ENCODE measurements at regions not wholly inside any gene's neighbourhood (a gene's known extent, or its start where the extent isn't known, plus 50 kb on each side); places are given as distances from the start of the nearest gene placed in this dataset.

DNA sequence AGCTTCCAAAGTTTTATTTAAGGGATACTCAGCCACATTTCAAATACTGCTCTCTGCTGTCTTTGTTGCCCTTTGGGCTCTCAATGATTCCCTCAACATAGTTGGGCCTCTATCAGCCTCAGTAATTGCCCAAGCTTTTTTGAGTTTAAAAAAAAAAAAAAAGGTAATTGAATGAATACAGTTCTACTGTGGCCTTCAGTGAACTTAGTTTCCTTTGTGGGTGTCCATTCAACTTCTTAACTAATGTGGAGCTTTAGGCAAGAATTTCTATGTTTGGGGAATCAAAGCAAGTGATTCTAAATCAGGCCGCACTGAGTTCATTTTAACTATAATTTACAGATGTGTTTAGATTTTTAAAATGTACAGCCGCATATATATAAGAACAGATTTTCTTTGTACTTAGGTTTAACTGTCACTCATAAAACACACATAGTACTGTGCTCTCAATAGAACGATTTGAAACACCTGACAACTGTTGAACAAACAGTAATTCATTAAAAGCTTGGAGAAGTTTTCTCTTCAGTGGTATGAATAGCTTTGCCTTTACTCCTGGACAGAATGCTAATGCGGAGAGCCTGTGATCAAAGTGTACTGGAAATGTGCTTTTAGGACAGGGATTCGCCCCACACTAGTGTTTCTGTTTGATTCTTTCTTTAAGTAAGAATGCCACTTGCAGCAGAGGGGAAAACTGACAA is 844.9 kb upstream of the SEMA6D start:
- TF ChIP-seq, protein P1, sequence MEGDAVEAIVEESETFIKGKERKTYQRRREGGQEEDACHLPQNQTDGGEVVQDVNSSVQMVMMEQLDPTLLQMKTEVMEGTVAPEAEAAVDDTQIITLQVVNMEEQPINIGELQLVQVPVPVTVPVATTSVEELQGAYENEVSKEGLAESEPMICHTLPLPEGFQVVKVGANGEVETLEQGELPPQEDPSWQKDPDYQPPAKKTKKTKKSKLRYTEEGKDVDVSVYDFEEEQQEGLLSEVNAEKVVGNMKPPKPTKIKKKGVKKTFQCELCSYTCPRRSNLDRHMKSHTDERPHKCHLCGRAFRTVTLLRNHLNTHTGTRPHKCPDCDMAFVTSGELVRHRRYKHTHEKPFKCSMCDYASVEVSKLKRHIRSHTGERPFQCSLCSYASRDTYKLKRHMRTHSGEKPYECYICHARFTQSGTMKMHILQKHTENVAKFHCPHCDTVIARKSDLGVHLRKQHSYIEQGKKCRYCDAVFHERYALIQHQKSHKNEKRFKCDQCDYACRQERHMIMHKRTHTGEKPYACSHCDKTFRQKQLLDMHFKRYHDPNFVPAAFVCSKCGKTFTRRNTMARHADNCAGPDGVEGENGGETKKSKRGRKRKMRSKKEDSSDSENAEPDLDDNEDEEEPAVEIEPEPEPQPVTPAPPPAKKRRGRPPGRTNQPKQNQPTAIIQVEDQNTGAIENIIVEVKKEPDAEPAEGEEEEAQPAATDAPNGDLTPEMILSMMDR (IDR thresholded peaks at IDR 0.05; ENCODE audit: low read length), result no peak
- TF ChIP-seq EZH2 (IDR thresholded peaks at IDR 0.05; ENCODE audit: borderline replicate concordance, low read length), result no peak
